ENCODE measurements at regions not wholly inside any gene's neighbourhood (a gene's known extent, or its start where the extent isn't known, plus 50 kb on each side); places are given as distances from the start of the nearest gene placed in this dataset.

DNA sequence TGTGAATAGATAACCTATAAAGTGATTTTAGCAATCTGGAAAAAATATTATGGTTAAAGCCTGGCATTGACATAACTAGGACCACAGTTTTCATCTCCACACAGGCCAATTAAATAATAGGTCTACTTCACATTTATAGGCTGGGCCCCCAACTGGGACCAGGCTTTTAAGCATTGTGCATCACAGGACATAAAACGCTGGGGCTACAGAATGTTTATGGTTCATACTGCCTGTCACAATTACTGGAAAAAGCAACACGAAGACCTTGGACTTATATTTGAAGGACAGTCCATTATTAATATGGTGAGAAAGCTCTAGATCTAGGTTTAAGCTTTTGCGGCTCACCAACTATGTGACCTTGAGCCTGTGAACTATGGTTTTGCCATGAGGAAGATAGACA is 94.2 kb downstream of the MFAP3L start:
- TF ChIP-seq, protein P1, sequence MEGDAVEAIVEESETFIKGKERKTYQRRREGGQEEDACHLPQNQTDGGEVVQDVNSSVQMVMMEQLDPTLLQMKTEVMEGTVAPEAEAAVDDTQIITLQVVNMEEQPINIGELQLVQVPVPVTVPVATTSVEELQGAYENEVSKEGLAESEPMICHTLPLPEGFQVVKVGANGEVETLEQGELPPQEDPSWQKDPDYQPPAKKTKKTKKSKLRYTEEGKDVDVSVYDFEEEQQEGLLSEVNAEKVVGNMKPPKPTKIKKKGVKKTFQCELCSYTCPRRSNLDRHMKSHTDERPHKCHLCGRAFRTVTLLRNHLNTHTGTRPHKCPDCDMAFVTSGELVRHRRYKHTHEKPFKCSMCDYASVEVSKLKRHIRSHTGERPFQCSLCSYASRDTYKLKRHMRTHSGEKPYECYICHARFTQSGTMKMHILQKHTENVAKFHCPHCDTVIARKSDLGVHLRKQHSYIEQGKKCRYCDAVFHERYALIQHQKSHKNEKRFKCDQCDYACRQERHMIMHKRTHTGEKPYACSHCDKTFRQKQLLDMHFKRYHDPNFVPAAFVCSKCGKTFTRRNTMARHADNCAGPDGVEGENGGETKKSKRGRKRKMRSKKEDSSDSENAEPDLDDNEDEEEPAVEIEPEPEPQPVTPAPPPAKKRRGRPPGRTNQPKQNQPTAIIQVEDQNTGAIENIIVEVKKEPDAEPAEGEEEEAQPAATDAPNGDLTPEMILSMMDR (IDR thresholded peaks at IDR 0.05 in 2 of 3, conservative IDR thresholded peaks at IDR 0.05 in 1 of 3; ENCODE audit: control insufficient read depth in 2 of 3, extremely low read depth in 1 of 3, insufficient read depth in 1 of 3, low read depth in 3 of 3, low read length in 3 of 3): no peak
- TF ChIP-seq, protein P2, sequence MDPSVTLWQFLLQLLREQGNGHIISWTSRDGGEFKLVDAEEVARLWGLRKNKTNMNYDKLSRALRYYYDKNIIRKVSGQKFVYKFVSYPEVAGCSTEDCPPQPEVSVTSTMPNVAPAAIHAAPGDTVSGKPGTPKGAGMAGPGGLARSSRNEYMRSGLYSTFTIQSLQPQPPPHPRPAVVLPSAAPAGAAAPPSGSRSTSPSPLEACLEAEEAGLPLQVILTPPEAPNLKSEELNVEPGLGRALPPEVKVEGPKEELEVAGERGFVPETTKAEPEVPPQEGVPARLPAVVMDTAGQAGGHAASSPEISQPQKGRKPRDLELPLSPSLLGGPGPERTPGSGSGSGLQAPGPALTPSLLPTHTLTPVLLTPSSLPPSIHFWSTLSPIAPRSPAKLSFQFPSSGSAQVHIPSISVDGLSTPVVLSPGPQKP (IDR thresholded peaks at IDR 0.05; ENCODE audit: low read depth, low read length): no peak
- TF ChIP-seq TAF1 (IDR thresholded peaks at IDR 0.05; ENCODE audit: borderline replicate concordance, low read depth, low read length) (no peak), STAT1 (conservative IDR thresholded peaks at IDR 0.05) (no peak), RFX5 (IDR thresholded peaks at IDR 0.05; ENCODE audit: low read depth, low read length) (no peak), ZNF24 (IDR thresholded peaks at IDR 0.05) (no peak), ZSCAN29 (IDR thresholded peaks at IDR 0.05) (no peak), NR2C1 (IDR thresholded peaks at IDR 0.05) (no peak)
- TF ChIP-seq, protein P3, sequence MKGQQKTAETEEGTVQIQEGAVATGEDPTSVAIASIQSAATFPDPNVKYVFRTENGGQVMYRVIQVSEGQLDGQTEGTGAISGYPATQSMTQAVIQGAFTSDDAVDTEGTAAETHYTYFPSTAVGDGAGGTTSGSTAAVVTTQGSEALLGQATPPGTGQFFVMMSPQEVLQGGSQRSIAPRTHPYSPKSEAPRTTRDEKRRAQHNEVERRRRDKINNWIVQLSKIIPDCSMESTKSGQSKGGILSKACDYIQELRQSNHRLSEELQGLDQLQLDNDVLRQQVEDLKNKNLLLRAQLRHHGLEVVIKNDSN (IDR thresholded peaks at IDR 0.05; ENCODE audit: borderline replicate concordance, extremely low read length, insufficient read depth, low read depth, low read length): no peak

All from GM12878 (cell line).